ENCODE measurements at regions not wholly inside any gene's neighbourhood (a gene's known extent, or its start where the extent isn't known, plus 50 kb on each side); places are given as distances from the start of the nearest gene placed in this dataset.

GRCh38 chr16:54431997-54432896 is 145.7 kb upstream of the IRX3 start:
- DNase-seq: no peak

- DNase-seq: no peak
Observed at GRCh38 chr16:54431041-54431996, 144.7 kb upstream of the IRX3 start.

- DNase-seq: no peak
Observed at GRCh38 chr16:54430491-54431030, 144.0 kb upstream of the IRX3 start.

GRCh38 chr16:54429029-54429428 is 142.4 kb upstream of the IRX3 start:
- no peak for DNase-seq

- no peak for DNase-seq
Observed at GRCh38 chr16:54426553-54426849, 139.9 kb upstream of the IRX3 start.

GRCh38 chr16:54425681-54426552 is 139.3 kb upstream of the IRX3 start:
- no peak for DNase-seq

- DNase-seq: no peak
Observed at GRCh38 chr16:54425068-54425467, 138.5 kb upstream of the IRX3 start.

- no peak for DNase-seq
Observed at GRCh38 chr16:54424043-54424451, 137.5 kb upstream of the IRX3 start.

- no peak for DNase-seq
Observed at GRCh38 chr16:54422569-54422978, 136.0 kb upstream of the IRX3 start.

- no peak for DNase-seq
Observed at GRCh38 chr16:54422159-54422558, 135.6 kb upstream of the IRX3 start.

GRCh38 chr16:54421220-54421619 is 134.6 kb upstream of the IRX3 start:
- no peak for DNase-seq

GRCh38 chr16:54418903-54419302 is 132.3 kb upstream of the IRX3 start:
- DNase-seq: no peak

- DNase-seq: no peak
Observed at GRCh38 chr16:54417384-54417783, 130.8 kb upstream of the IRX3 start.

- no peak for DNase-seq
Observed at GRCh38 chr16:54414671-54415070, 128.1 kb upstream of the IRX3 start.

- no peak for DNase-seq
Observed at GRCh38 chr16:54412777-54413455, 126.3 kb upstream of the IRX3 start.

GRCh38 chr16:54412037-54412436 is 125.5 kb upstream of the IRX3 start:
- no peak for DNase-seq

GRCh38 chr16:54411544-54411943 is 125.0 kb upstream of the IRX3 start:
- DNase-seq: no peak

GRCh38 chr16:54409982-54410381 is 123.4 kb upstream of the IRX3 start:
- no peak for DNase-seq

- DNase-seq: no peak
Observed at GRCh38 chr16:54407596-54407995, 121.0 kb upstream of the IRX3 start.

- DNase-seq: no peak
Observed at GRCh38 chr16:54405478-54405877, 118.9 kb upstream of the IRX3 start.

GRCh38 chr16:54403580-54403979 is 117.0 kb upstream of the IRX3 start:
- DNase-seq: no peak

- DNase-seq: no peak
Observed at GRCh38 chr16:54402873-54403272, 116.3 kb upstream of the IRX3 start.

Data from inflammatory macrophage treated with lipopolysaccharide for 4 hours (primary cell).